ENCODE measurements at regions not wholly inside any gene's neighbourhood (a gene's known extent, or its start where the extent isn't known, plus 50 kb on each side); places are given as distances from the start of the nearest gene placed in this dataset.
"Not testable (repeated sequence)": the region's sequence is repeated elsewhere in the genome, so short reads cannot be mapped to it uniquely, and the experiment has no call there.

- H3K9me3 ChIP-seq (ENCODE audit: insufficient read depth in 2 of 2, low read depth in 1 of 2, low read length in 1 of 2), result peaks cover 14 to 26% of the 10 kb centered on the region in 2 experiments
- H3K27me3 ChIP-seq (replicated peaks in 1 of 4; ENCODE audit: control insufficient read depth in 3 of 4, extremely low read depth in 1 of 4, insufficient read depth in 3 of 4, low read length in 3 of 4); H3K27ac ChIP-seq (ENCODE audit: low read depth, low read length); H3K79me1 ChIP-seq (ENCODE audit: low read depth, low read length); H3K79me2 ChIP-seq (ENCODE audit: control insufficient read depth in 1 of 2, insufficient read depth in 2 of 2, low read length in 2 of 2); H3K36me3 ChIP-seq (ENCODE audit: control insufficient read depth in 2 of 4, insufficient read depth in 4 of 4, low read length in 3 of 4); H3K4me3 ChIP-seq (ENCODE audit: extremely low read depth in 1 of 4, insufficient read depth in 2 of 4, low read depth in 3 of 4, low read length in 4 of 4); H4K91ac ChIP-seq (replicated peaks; ENCODE audit: insufficient read length, low read length); DNase-seq (ENCODE audit: low read depth in 1 of 2, low spot score in 2 of 2); H3K18ac ChIP-seq (ENCODE audit: extremely low read depth, low read length); FAIRE-seq; CTCF ChIA-PET (ENCODE audit: partially characterized antibody); H2BK5ac ChIP-seq (ENCODE audit: low read depth, low read length); H2AFZ ChIP-seq (ENCODE audit: low read length); H4K8ac ChIP-seq (ENCODE audit: extremely low read depth, insufficient read depth, low read length); H3K14ac ChIP-seq (ENCODE audit: insufficient read length); H3K23me2 ChIP-seq (ENCODE audit: low read depth, low read length); H2BK12ac ChIP-seq (ENCODE audit: low read depth, low read length); H4K5ac ChIP-seq (ENCODE audit: insufficient read length, low read depth, low read length); H3K23ac ChIP-seq (ENCODE audit: insufficient read length); H2BK120ac ChIP-seq (replicated peaks; ENCODE audit: low read depth, low read length); H4K20me1 ChIP-seq (replicated peaks in 1 of 2; ENCODE audit: control insufficient read depth in 1 of 2, insufficient read depth in 2 of 2, low read length in 2 of 2); H2BK20ac ChIP-seq (ENCODE audit: low read length); POLR2A ChIA-PET (ENCODE audit: partially characterized antibody); H2BK15ac ChIP-seq (ENCODE audit: low read length); H3K4me2 ChIP-seq (ENCODE audit: insufficient read depth in 1 of 2, low read depth in 2 of 2, low read length in 2 of 2); H2AK5ac ChIP-seq (ENCODE audit: low read depth, low read length); H3K4me1 ChIP-seq (replicated peaks in 1 of 4; ENCODE audit: control insufficient read depth in 3 of 4, insufficient read depth in 4 of 4, low read length in 3 of 4); H3K9ac ChIP-seq (replicated peaks in 1 of 4; ENCODE audit: extremely low read depth in 1 of 4, low read depth in 3 of 4, low read length in 3 of 4); H3K56ac ChIP-seq (replicated peaks; ENCODE audit: insufficient read length, low read depth, low read length); H3K4ac ChIP-seq (replicated peaks; ENCODE audit: insufficient read length, low read depth, low read length): not testable (repeated sequence)
- WGBS, 2 experiments (ENCODE audit: extremely low coverage in 1 of 2, insufficient coverage in 1 of 2, insufficient read length in 1 of 2, insufficient replicate concordance in 2 of 2, low coverage in 1 of 2, low lambda C conversion rate in 2 of 2, missing lambda C conversion rate in 1 of 2), result 72% methylated on average over 6 of the region's 6 CpGs; no CpG with 5 or more reads in 1 of the 2 experiments
These were observed 173.4 kb downstream of the ZNF37A start for GRCh38 chr10:38267555-38267954.

GRCh38 chr10:38271031-38271430 lies 176.9 kb downstream of the ZNF37A start:
- H3K4me2 ChIP-seq (ENCODE audit: insufficient read depth in 1 of 2, low read depth in 2 of 2, low read length in 2 of 2); H3K27ac ChIP-seq (ENCODE audit: low read depth, low read length); H3K36me3 ChIP-seq (ENCODE audit: control insufficient read depth in 2 of 4, insufficient read depth in 4 of 4, low read length in 3 of 4); H3K9ac ChIP-seq (replicated peaks in 1 of 4; ENCODE audit: extremely low read depth in 1 of 4, low read depth in 3 of 4, low read length in 3 of 4); H2BK12ac ChIP-seq (ENCODE audit: low read depth, low read length); H3K4me1 ChIP-seq (replicated peaks in 1 of 4; ENCODE audit: control insufficient read depth in 3 of 4, insufficient read depth in 4 of 4, low read length in 3 of 4); H2BK120ac ChIP-seq (replicated peaks; ENCODE audit: low read depth, low read length); H3K4me3 ChIP-seq (ENCODE audit: extremely low read depth in 1 of 4, insufficient read depth in 2 of 4, low read depth in 3 of 4, low read length in 4 of 4); H2BK15ac ChIP-seq (ENCODE audit: low read length); H4K91ac ChIP-seq (replicated peaks; ENCODE audit: insufficient read length, low read length); H3K14ac ChIP-seq (ENCODE audit: insufficient read length); H3K79me1 ChIP-seq (ENCODE audit: low read depth, low read length); H3K23me2 ChIP-seq (ENCODE audit: low read depth, low read length); H3K56ac ChIP-seq (replicated peaks; ENCODE audit: insufficient read length, low read depth, low read length); H3K27me3 ChIP-seq (replicated peaks in 1 of 4; ENCODE audit: control insufficient read depth in 3 of 4, extremely low read depth in 1 of 4, insufficient read depth in 3 of 4, low read length in 3 of 4); H3K79me2 ChIP-seq (ENCODE audit: control insufficient read depth in 1 of 2, insufficient read depth in 2 of 2, low read length in 2 of 2); POLR2A ChIA-PET (ENCODE audit: partially characterized antibody); FAIRE-seq; H4K5ac ChIP-seq (ENCODE audit: insufficient read length, low read depth, low read length); H4K20me1 ChIP-seq (replicated peaks in 1 of 2; ENCODE audit: control insufficient read depth in 1 of 2, insufficient read depth in 2 of 2, low read length in 2 of 2); H2BK20ac ChIP-seq (ENCODE audit: low read length); H4K8ac ChIP-seq (ENCODE audit: extremely low read depth, insufficient read depth, low read length); H3K18ac ChIP-seq (ENCODE audit: extremely low read depth, low read length); DNase-seq (ENCODE audit: low read depth in 1 of 2, low spot score in 2 of 2); H3K4ac ChIP-seq (replicated peaks; ENCODE audit: insufficient read length, low read depth, low read length); H2AK5ac ChIP-seq (ENCODE audit: low read depth, low read length); H2BK5ac ChIP-seq (ENCODE audit: low read depth, low read length); CTCF ChIA-PET (ENCODE audit: partially characterized antibody); H2AFZ ChIP-seq (ENCODE audit: low read length); H3K23ac ChIP-seq (ENCODE audit: insufficient read length): not testable (repeated sequence)
- 58% methylated on average over 3 of the region's 3 CpGs; no CpG with 5 or more reads in 1 of the 2 experiments for WGBS, 2 experiments (ENCODE audit: extremely low coverage in 1 of 2, insufficient coverage in 1 of 2, insufficient read length in 1 of 2, insufficient replicate concordance in 2 of 2, low coverage in 1 of 2, low lambda C conversion rate in 2 of 2, missing lambda C conversion rate in 1 of 2)
- peaks cover 10 to 29% of the 10 kb centered on the region in 2 experiments for H3K9me3 ChIP-seq (ENCODE audit: insufficient read depth in 2 of 2, low read depth in 1 of 2, low read length in 1 of 2)
